Left forelimb (tissue), 1 donor: ENCODE measurements at regions not wholly inside any gene's neighbourhood (a gene's known extent, or its start where the extent isn't known, plus 50 kb on each side); places are given as distances from the start of the nearest gene placed in this dataset.
A peak's percentile ranks its signal among the peaks of the same experiment; 100 is the strongest.

Experiments
- DNase-seq: peaks from one replicate; pipeline ENCODE4 v3.0.0-alpha.2; 2018; ENCODE audit warnings: low spot score

GRCh38 chr1:4016351-4017130, 116.5 kb upstream of the C1orf174 start:
- peak; percentile 26 for DNase-seq

- DNase-seq: peak; percentile 28
These were observed 117.7 kb upstream of the C1orf174 start for GRCh38 chr1:4017636-4018365.

GRCh38 chr1:4018466-4019146, 118.5 kb upstream of the C1orf174 start:
- peak; percentile 59 for DNase-seq

- DNase-seq: no peak
These were observed 119.1 kb upstream of the C1orf174 start for GRCh38 chr1:4019147-4019521.

- DNase-seq: peak; percentile 48
These were observed 119.7 kb upstream of the C1orf174 start for GRCh38 chr1:4019606-4020331.

GRCh38 chr1:4020449-4020848, 120.4 kb upstream of the C1orf174 start:
- DNase-seq: no peak

- peak; percentile 61 for DNase-seq
These were observed 121.3 kb upstream of the C1orf174 start for GRCh38 chr1:4021136-4021973.

- no peak for DNase-seq
These were observed 121.8 kb upstream of the C1orf174 start for GRCh38 chr1:4021974-4022268.

- DNase-seq: peak; percentile 36
These were observed 122.6 kb upstream of the C1orf174 start for GRCh38 chr1:4022715-4023114.

- DNase-seq: peak; percentile 36
These were observed 123.6 kb upstream of the C1orf174 start for GRCh38 chr1:4023678-4024077.

- no peak for DNase-seq
These were observed 124.7 kb upstream of the C1orf174 start for GRCh38 chr1:4024811-4025210.

- no peak for DNase-seq
These were observed 125.7 kb upstream of the C1orf174 start for GRCh38 chr1:4025752-4026151.

- no peak for DNase-seq
These were observed 126.9 kb upstream of the C1orf174 start for GRCh38 chr1:4027008-4027407.

- DNase-seq: no peak
These were observed 127.5 kb upstream of the C1orf174 start for GRCh38 chr1:4027492-4028138.

GRCh38 chr1:4028139-4028501, 128.0 kb upstream of the C1orf174 start:
- no peak for DNase-seq

GRCh38 chr1:4029376-4029775, 129.3 kb upstream of the C1orf174 start:
- no peak for DNase-seq

- DNase-seq: no peak
These were observed 132.5 kb upstream of the C1orf174 start for GRCh38 chr1:4032571-4032970.

- no peak for DNase-seq
These were observed 133.1 kb upstream of the C1orf174 start for GRCh38 chr1:4033129-4033676.

GRCh38 chr1:4033713-4034112, 133.6 kb upstream of the C1orf174 start:
- DNase-seq: no peak

- no peak for DNase-seq
These were observed 134.3 kb upstream of the C1orf174 start for GRCh38 chr1:4034318-4034887.
